ENCODE measurements at regions not wholly inside any gene's neighbourhood (a gene's known extent, or its start where the extent isn't known, plus 50 kb on each side); places are given as distances from the start of the nearest gene placed in this dataset.

DNA sequence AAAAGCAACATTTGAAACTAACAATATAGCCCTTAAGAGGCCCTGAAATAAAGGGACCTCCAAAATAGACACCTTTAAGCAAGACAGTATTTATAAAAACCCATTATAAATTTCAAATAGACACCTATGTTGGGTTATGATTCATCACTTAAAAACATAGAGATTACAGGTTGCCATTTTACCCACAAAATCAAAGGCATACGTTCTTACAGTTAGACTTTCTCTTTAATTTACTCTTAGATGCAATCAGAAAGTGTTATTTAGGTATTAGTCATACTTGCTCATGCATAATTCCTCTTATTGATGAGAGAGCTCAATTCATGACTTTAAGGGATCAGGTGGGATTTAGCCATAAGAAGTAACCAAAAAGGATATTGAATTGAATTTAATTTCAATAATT lies 51.5 kb upstream of the TMEM200A start:
- no peak overlapping the region for H3K9ac ChIP-seq (ENCODE audit: insufficient read depth in 1 of 2, low read depth in 2 of 2, low read length in 2 of 2)
- H3K9me1 ChIP-seq (ENCODE audit: control insufficient read depth, insufficient read depth, low read length): no peaks in the 10 kb centered on the region
- POLR2A ChIA-PET: no interaction called here
- no peaks in the 10 kb centered on the region for H3K9me3 ChIP-seq (replicated peaks; ENCODE audit: control insufficient read depth, insufficient read depth, low read depth, low read length)
- no peaks in the 10 kb centered on the region; the same call in 1 of the 2 replicates for H4K20me1 ChIP-seq (replicated peaks; ENCODE audit: control insufficient read depth, insufficient read depth, low read length)
- FAIRE-seq (no peak), DNase-seq (ENCODE audit: extremely low read depth in 1 of 4, low spot score in 3 of 4) (no peak), ATAC-seq (no peak)
- no peak overlapping the region for H3K4me3 ChIP-seq
- H3K36me3 ChIP-seq (ENCODE audit: control insufficient read depth, insufficient read depth, low read length): no peaks in the 10 kb centered on the region
- H3K4me1 ChIP-seq (replicated peaks in 1 of 2; ENCODE audit: control insufficient read depth in 2 of 2, insufficient read depth in 2 of 2, low read length in 2 of 2): no peaks in the 10 kb centered on the region
- H2AFZ ChIP-seq (ENCODE audit: low read depth, low read length): no peak overlapping the region
- H3K27me3 ChIP-seq (ENCODE audit: control insufficient read depth in 2 of 2, insufficient read depth in 2 of 2, low read length in 2 of 2): no peaks in the 10 kb centered on the region; a peak in 1 of 5 replicates
- no TSS peak for BruUV-seq (replicated peaks)
- intact Hi-C loops (cut with micrococcal nuclease): no loop called here
- CTCF ChIA-PET (ENCODE audit: low intra/inter-chr PET ratio): no interaction called here
- 0% methylated on average over 1 of the region's 1 CpG for WGBS (ENCODE audit: insufficient coverage, low coverage, missing lambda C conversion rate)
- in situ Hi-C loops (cut with MboI): no loop called here
- H3K79me2 ChIP-seq (ENCODE audit: control insufficient read depth, insufficient read depth, low read length): no peaks in the 10 kb centered on the region
- H3K27ac ChIP-seq (ENCODE audit: extremely low read depth, low read depth, low read length): no peak overlapping the region
- H3K4me2 ChIP-seq (ENCODE audit: insufficient read depth, low read length): no peak overlapping the region
- TF ChIP-seq ZNF830 (CRISPR knock-in tag; IDR thresholded peaks at IDR 0.05) (no peak), ZNF253 (CRISPR knock-in tag; conservative IDR thresholded peaks at IDR 0.05) (no peak), ZBTB8A (IDR thresholded peaks at IDR 0.05; ENCODE audit: partially characterized antibody) (no peak), EWSR1 (IDR thresholded peaks at IDR 0.05; ENCODE audit: borderline replicate concordance, low read depth, partially characterized antibody) (no peak), ID3 (CRISPR knock-in tag; IDR thresholded peaks at IDR 0.05) (no peak), ID3 (tag; IDR thresholded peaks at IDR 0.05) (no peak), ZSCAN32 (CRISPR knock-in tag; IDR thresholded peaks at IDR 0.05) (no peak), TARDBP (IDR thresholded peaks at IDR 0.05) (no peak), MLX (CRISPR knock-in tag; conservative IDR thresholded peaks at IDR 0.05) (no peak), RREB1 (CRISPR knock-in tag; IDR thresholded peaks at IDR 0.05) (no peak), ZNF717 (CRISPR knock-in tag; IDR thresholded peaks at IDR 0.05) (no peak), ZNF707 (CRISPR knock-in tag; conservative IDR thresholded peaks at IDR 0.05) (no peak), E2F6 (IDR thresholded peaks at IDR 0.05; ENCODE audit: borderline replicate concordance in 1 of 2, extremely low read depth in 1 of 2, insufficient read depth in 1 of 2, insufficient read length in 1 of 2, low read depth in 1 of 2, low read length in 1 of 2, poor library complexity in 1 of 2, severe bottlenecking in 1 of 2) (no peak), DMBX1 (CRISPR knock-in tag; IDR thresholded peaks at IDR 0.05; ENCODE audit: borderline replicate concordance) (no peak), DIDO1 (tag; IDR thresholded peaks at IDR 0.05; ENCODE audit: low read depth) (no peak), MIER1 (IDR thresholded peaks at IDR 0.05; ENCODE audit: low read depth) (no peak)

Data from K562 (cell line).